ENCODE measurements at regions not wholly inside any gene's neighbourhood (a gene's known extent, or its start where the extent isn't known, plus 50 kb on each side); places are given as distances from the start of the nearest gene placed in this dataset.

GRCh38 chr11:8339592-8340022 lies 75.9 kb upstream of the LMO1 start:
- TF ChIP-seq CTCF (IDR thresholded peaks at IDR 0.05) (no peak), POLR2A (IDR thresholded peaks at IDR 0.05) (no peak), POLR2AphosphoS5 (IDR thresholded peaks at IDR 0.05) (no peak)
